ENCODE measurements at regions not wholly inside any gene's neighbourhood (a gene's known extent, or its start where the extent isn't known, plus 50 kb on each side); places are given as distances from the start of the nearest gene placed in this dataset.

- TF ChIP-seq SUZ12 (IDR thresholded peaks at IDR 0.05; ENCODE audit: extremely low read depth, insufficient read depth, insufficient read length) (no peak), ZNF274 (IDR thresholded peaks at IDR 0.05; ENCODE audit: low read depth, low read length) (no peak)
These were observed 453.6 kb upstream of the CFAP20DC start for GRCh38 chr3:59503441-59503840.
